ENCODE measurements at regions not wholly inside any gene's neighbourhood (a gene's known extent, or its start where the extent isn't known, plus 50 kb on each side); places are given as distances from the start of the nearest gene placed in this dataset.
"Not testable (repeated sequence)": the region's sequence is repeated elsewhere in the genome, so short reads cannot be mapped to it uniquely, and the experiment has no call there.

DNA sequence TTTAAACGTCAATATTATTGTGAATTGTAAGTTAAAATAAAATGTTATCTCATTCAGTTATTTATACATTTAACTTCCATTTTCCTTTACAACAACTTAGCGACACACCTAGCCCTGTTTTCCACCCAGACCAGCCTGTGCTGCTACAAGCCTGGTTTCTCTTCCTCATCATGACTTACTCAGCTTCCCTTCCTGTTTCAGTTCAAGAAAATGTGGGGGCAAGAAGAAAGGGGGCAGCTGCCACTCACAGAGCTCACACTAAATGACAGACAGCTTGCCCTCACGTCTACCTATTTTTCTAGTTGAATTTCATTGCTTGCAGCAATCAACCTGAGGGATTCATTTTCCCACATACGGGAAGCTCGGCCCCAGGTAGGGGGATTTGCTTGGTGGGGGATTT, 496.4 kb downstream of the GOLGA6L6 start:
- not testable (repeated sequence) for TF ChIP-seq MYC (IDR thresholded peaks at IDR 0.05; ENCODE audit: low read depth, low read length); POLR2A (IDR thresholded peaks at IDR 0.05; ENCODE audit: extremely low read depth, insufficient read length)
- TF ChIP-seq, protein P1, sequence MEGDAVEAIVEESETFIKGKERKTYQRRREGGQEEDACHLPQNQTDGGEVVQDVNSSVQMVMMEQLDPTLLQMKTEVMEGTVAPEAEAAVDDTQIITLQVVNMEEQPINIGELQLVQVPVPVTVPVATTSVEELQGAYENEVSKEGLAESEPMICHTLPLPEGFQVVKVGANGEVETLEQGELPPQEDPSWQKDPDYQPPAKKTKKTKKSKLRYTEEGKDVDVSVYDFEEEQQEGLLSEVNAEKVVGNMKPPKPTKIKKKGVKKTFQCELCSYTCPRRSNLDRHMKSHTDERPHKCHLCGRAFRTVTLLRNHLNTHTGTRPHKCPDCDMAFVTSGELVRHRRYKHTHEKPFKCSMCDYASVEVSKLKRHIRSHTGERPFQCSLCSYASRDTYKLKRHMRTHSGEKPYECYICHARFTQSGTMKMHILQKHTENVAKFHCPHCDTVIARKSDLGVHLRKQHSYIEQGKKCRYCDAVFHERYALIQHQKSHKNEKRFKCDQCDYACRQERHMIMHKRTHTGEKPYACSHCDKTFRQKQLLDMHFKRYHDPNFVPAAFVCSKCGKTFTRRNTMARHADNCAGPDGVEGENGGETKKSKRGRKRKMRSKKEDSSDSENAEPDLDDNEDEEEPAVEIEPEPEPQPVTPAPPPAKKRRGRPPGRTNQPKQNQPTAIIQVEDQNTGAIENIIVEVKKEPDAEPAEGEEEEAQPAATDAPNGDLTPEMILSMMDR (IDR thresholded peaks at IDR 0.05; ENCODE audit: low read depth, low read length): not testable (repeated sequence)

Measured in NB4 (cell line).